Endothelial cell of umbilical vein (primary cell): ENCODE measurements at regions not wholly inside any gene's neighbourhood (a gene's known extent, or its start where the extent isn't known, plus 50 kb on each side); places are given as distances from the start of the nearest gene placed in this dataset.

Experiments used
- BruUV-seq: library from RNA; stranded (reverse); fragments of 400-500 nt; replicated peaks from 2 replicates; lab custom pipeline; 2021; lab: Mats Ljungman, UMichigan
- CTCF ChIA-PET: fragments of 300-600, 350-600 bp; sonication (Branson Sonifier 250); formaldehyde crosslinking; loops from one replicate; lab custom pipeline; 2021; ENCODE audit warnings: antibody characterized with exemption, inconsistent platforms; lab: Charles Lee
- POLR2A ChIA-PET: fragments of 300-600, 350-600 bp; sonication (Branson Sonifier 250); formaldehyde crosslinking; loops from one replicate; lab custom pipeline; 2021; ENCODE audit warnings: antibody characterized with exemption, inconsistent platforms; lab: Charles Lee
- DNase-seq: peaks from one replicate; pipeline ENCODE4 v3.0.0-alpha.2; 2011; ENCODE audit warnings: low read depth, low spot score
- FAIRE-seq: peaks from 2 replicates; lab custom pipeline; 2011; peaks lifted over from hg19 to GRCh38; lab: Jason Lieb, UNC
- H2AFZ ChIP-seq: 2 replicates; pipeline ENCODE4 v1.6.0; 2012; ENCODE audit warnings: low read depth, low read length, control low read depth, inconsistent platforms
- H3K27ac ChIP-seq: 2 replicates; pipeline ENCODE4 v1.5.1; 2011; ENCODE audit warnings: low read depth, mild to moderate bottlenecking, control low read depth, low read length, moderate library complexity; ENCODE audit not compliant: insufficient read depth
- H3K27me3 ChIP-seq, 2 experiments: 2 replicates each; pipeline versions ENCODE4 v1.6.0 to v1.6.1; 2011; ENCODE audit warnings: low read length in 2 of 2, mixed read lengths in 1 of 2; ENCODE audit not compliant: control insufficient read depth in 2 of 2, insufficient read depth in 2 of 2
- H3K36me3 ChIP-seq, 2 experiments: 2 replicates in 1 of 2; 3 replicates in 1 of 2; pipeline ENCODE4 v1.5.1; 2011; ENCODE audit warnings: low read length in 2 of 2, mild to moderate bottlenecking in 1 of 2, moderate library complexity in 1 of 2; ENCODE audit not compliant: control insufficient read depth in 2 of 2, insufficient read depth in 2 of 2; ENCODE audit errors: extremely low read depth in 1 of 2
- H3K4me1 ChIP-seq: 3 replicates; pipeline ENCODE4 v1.5.1; 2011; ENCODE audit warnings: mild to moderate bottlenecking, low read length; ENCODE audit not compliant: control insufficient read depth, insufficient read depth; ENCODE audit errors: extremely low read depth
- H3K4me2 ChIP-seq: 2 replicates; pipeline ENCODE4 v1.6.1; 2011; ENCODE audit warnings: low read length, control low read depth, mixed read lengths; ENCODE audit not compliant: insufficient read depth
- H3K4me3 ChIP-seq, 3 experiments: fragments of 200-600 bp in 1 of 3; sonication (generic), shearing (Covaris generic) in 1 of 3; replicated peaks in 1 of 3; 2 replicates each; pipeline ENCODE4 v1.5.1; 2011 to 2016; ENCODE audit warnings: control low read depth in 3 of 3, low read length in 3 of 3, mild to moderate bottlenecking in 2 of 3, inconsistent platforms in 1 of 3, low read depth in 1 of 3, moderate library complexity in 1 of 3; ENCODE audit not compliant: insufficient read depth in 1 of 3
- H3K79me2 ChIP-seq: 2 replicates; pipeline ENCODE4 v1.6.0; 2012; ENCODE audit warnings: low read length, inconsistent platforms; ENCODE audit not compliant: control insufficient read depth, insufficient read depth
- H3K9ac ChIP-seq: replicated peaks from 2 replicates; pipeline ENCODE3; 2011; ENCODE audit warnings: low read length, control low read depth; ENCODE audit not compliant: insufficient read depth; ENCODE audit errors: extremely low read depth
- H3K9me1 ChIP-seq: replicated peaks from 3 replicates; pipeline ENCODE4 v1.6.0; 2011; ENCODE audit warnings: mild to moderate bottlenecking, low read length; ENCODE audit not compliant: control insufficient read depth, insufficient read depth; ENCODE audit errors: extremely low read depth
- H3K9me3 ChIP-seq: replicated peaks from 2 replicates; pipeline ENCODE4 v1.5.1; 2012; ENCODE audit warnings: low read length, inconsistent platforms; ENCODE audit not compliant: control insufficient read depth, insufficient read depth
- H4K20me1 ChIP-seq: replicated peaks from 2 replicates; pipeline ENCODE3; 2011; ENCODE audit warnings: mild to moderate bottlenecking, low read length; ENCODE audit not compliant: control insufficient read depth, insufficient read depth; ENCODE audit errors: extremely low read depth
- EZH2 ChIP-seq: IDR thresholded peaks from 2 replicates; pipeline ENCODE4 v1.6.1; 2012; ENCODE audit warnings: borderline replicate concordance, low read depth, mild to moderate bottlenecking, moderate library complexity, low read length, inconsistent platforms; ENCODE audit not compliant: severe bottlenecking
- FOS ChIP-seq: IDR thresholded peaks from 2 replicates; pipeline ENCODE4 v1.6.1; 2011; ENCODE audit warnings: mild to moderate bottlenecking, low read length, moderate library complexity, borderline replicate concordance; ENCODE audit not compliant: insufficient read depth
- GATA2 ChIP-seq: IDR thresholded peaks from 2 replicates; pipeline ENCODE4 v1.7.0; 2011; ENCODE audit warnings: low read depth, mild to moderate bottlenecking, moderate library complexity, mixed read lengths, low read length; ENCODE audit not compliant: insufficient read length, insufficient read depth
- JUN ChIP-seq: IDR thresholded peaks from 2 replicates; pipeline ENCODE4 v1.6.1; 2011; ENCODE audit warnings: borderline replicate concordance, low read depth; ENCODE audit not compliant: insufficient read length, insufficient read depth
- MYC ChIP-seq: IDR thresholded peaks from one replicate; pipeline ENCODE4 v1.6.1; 2011; ENCODE audit warnings: mild to moderate bottlenecking, low read depth, low read length
- POLR2A ChIP-seq: IDR thresholded peaks from 2 replicates; pipeline ENCODE4 v1.6.1; 2012; ENCODE audit warnings: low read depth, mild to moderate bottlenecking, control low read depth, low read length
- POLR2AphosphoS5 ChIP-seq: IDR thresholded peaks from 2 replicates; pipeline ENCODE4 v1.6.1; 2012; ENCODE audit warnings: low read depth, mild to moderate bottlenecking, control low read depth, low read length, moderate library complexity; ENCODE audit not compliant: insufficient read depth
- dilution Hi-C: fragments of 300-500 bp; cut with MboI; formaldehyde crosslinking; loops from one replicate; pipeline ENCODE4 v1.15.0; 2019; ENCODE audit warnings: low sequenced_read_pairs; ENCODE audit not compliant: extremely low pct_ligation_motif_present
- intact Hi-C: fragments of 100-400 bp; cut with micrococcal nuclease; formaldehyde crosslinking; loops from one replicate; pipeline ENCODE4 v1.10.0; 2022
- TF ChIP-seq, protein P1 (sequence below), 2 donors: IDR thresholded peaks; 1 replicate in 1 of 2; 2 replicates in 1 of 2; pipeline ENCODE4 v1.5.1; 2011; ENCODE audit warnings: low read length in 2 of 2, mild to moderate bottlenecking in 2 of 2, moderate library complexity in 2 of 2, control low read depth in 1 of 2, inconsistent platforms in 1 of 2, low read depth in 1 of 2; ENCODE audit not compliant: insufficient read depth in 1 of 2; ENCODE audit errors: extremely low read depth in 1 of 2
- TF ChIP-seq, protein P2 (sequence below): IDR thresholded peaks from 2 replicates; pipeline ENCODE4 v1.6.1; 2011; ENCODE audit not compliant: insufficient read depth, insufficient read length

DNA sequence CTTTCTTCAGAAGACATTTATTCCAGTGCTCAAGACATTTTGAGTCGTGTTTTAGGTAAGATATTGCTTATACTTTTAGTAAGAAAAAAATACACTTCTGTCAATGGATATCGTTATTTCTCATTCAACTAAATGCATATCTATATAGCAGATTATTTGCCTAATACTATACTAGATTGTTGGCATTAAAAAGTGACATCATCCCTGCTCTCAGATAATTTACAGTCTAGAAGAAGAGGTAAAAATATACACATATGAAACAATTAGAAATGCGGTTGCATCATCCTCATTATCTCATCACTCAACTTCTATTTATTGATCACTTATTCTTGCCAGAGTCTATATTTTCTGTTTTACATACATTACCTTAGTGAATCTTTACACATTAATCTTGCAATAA lies 367.7 kb downstream of the ADGRL2 start:
- ChIA-PET POLR2A (no interaction called here), CTCF (no interaction called here)
- no peaks in the 10 kb centered on the region for H3K9me3 ChIP-seq
- no peaks in the 10 kb centered on the region for H3K79me2 ChIP-seq
- H3K27me3 ChIP-seq = no peaks in the 10 kb centered on the region
- no peaks in the 10 kb centered on the region for H3K9me1 ChIP-seq
- no peak for TF ChIP-seq EZH2
- TF ChIP-seq POLR2AphosphoS5 = no peak
- TF ChIP-seq FOS = no peak
- TF ChIP-seq, protein P1, sequence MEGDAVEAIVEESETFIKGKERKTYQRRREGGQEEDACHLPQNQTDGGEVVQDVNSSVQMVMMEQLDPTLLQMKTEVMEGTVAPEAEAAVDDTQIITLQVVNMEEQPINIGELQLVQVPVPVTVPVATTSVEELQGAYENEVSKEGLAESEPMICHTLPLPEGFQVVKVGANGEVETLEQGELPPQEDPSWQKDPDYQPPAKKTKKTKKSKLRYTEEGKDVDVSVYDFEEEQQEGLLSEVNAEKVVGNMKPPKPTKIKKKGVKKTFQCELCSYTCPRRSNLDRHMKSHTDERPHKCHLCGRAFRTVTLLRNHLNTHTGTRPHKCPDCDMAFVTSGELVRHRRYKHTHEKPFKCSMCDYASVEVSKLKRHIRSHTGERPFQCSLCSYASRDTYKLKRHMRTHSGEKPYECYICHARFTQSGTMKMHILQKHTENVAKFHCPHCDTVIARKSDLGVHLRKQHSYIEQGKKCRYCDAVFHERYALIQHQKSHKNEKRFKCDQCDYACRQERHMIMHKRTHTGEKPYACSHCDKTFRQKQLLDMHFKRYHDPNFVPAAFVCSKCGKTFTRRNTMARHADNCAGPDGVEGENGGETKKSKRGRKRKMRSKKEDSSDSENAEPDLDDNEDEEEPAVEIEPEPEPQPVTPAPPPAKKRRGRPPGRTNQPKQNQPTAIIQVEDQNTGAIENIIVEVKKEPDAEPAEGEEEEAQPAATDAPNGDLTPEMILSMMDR (IDR thresholded peaks at IDR 0.05; ENCODE audit: extremely low read depth in 1 of 2, insufficient read depth in 1 of 2, low read depth in 1 of 2, low read length in 2 of 2) = no peak
- TF ChIP-seq GATA2 = no peak
- no peak for TF ChIP-seq JUN
- no peak for TF ChIP-seq POLR2A
- TF ChIP-seq, protein P2, sequence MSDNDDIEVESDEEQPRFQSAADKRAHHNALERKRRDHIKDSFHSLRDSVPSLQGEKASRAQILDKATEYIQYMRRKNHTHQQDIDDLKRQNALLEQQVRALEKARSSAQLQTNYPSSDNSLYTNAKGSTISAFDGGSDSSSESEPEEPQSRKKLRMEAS = no peak
- no peak for TF ChIP-seq MYC
- DNase-seq (no peak), FAIRE-seq (no peak)
- H4K20me1 ChIP-seq = no peaks in the 10 kb centered on the region
- no TSS peak for BruUV-seq
- dilution Hi-C loops = no loop called here
- no peak overlapping the region for H3K4me3 ChIP-seq
- no peaks in the 10 kb centered on the region for H3K36me3 ChIP-seq
- no peaks in the 10 kb centered on the region for H3K4me1 ChIP-seq
- no peak overlapping the region for H2AFZ ChIP-seq
- H3K4me2 ChIP-seq = no peak overlapping the region
- H3K9ac ChIP-seq = no peak overlapping the region
- H3K27ac ChIP-seq = no peak overlapping the region
- intact Hi-C loops = no loop called here
